ENCODE measurements at regions not wholly inside any gene's neighbourhood (a gene's known extent, or its start where the extent isn't known, plus 50 kb on each side); places are given as distances from the start of the nearest gene placed in this dataset.
"Not testable (repeated sequence)": the region's sequence is repeated elsewhere in the genome, so short reads cannot be mapped to it uniquely, and the experiment has no call there.

- Histone ChIP-seq H3K4me1 (peaks cover 0 to under 1% (median 0%) of the 10 kb centered on the region in 4 donors), H3K4me3 (no peak overlapping the region), H3K36me3 (no peaks in the 10 kb centered on the region), H3K27me3 (peaks cover 0 to 72% (median 0%) of the 10 kb centered on the region in 4 donors), H3K9me3 (no peaks in the 10 kb centered on the region), H3K27ac (replicated peaks in 1 of 4) (no peak overlapping the region)
- TF ChIP-seq POLR2AphosphoS5 (IDR thresholded peaks at IDR 0.05) (no peak), POLR2A (IDR thresholded peaks at IDR 0.05; ENCODE audit: low read depth) (no peak), CTCF (IDR thresholded peaks at IDR 0.05) (no peak), EP300 (IDR thresholded peaks at IDR 0.05) (no peak)
- intact Hi-C loops (cut with DNase I): no loop called here
- no peak for DNase-seq (ENCODE audit: extremely low spot score)
- WGBS: 66% methylated on average over 8 of the region's 10 CpGs
These were observed 91.0 kb downstream of the OLFM1 start for GRCh38 chr9:135178498-135178897.

- Histone ChIP-seq H3K27ac (replicated peaks in 1 of 4) (no peak overlapping the region), H3K9me3 (no peaks in the 10 kb centered on the region), H3K4me3 (no peak overlapping the region), H3K4me1 (peaks cover 0 to 6% (median 4%) of the 10 kb centered on the region in 4 donors), H3K36me3 (no peaks in the 10 kb centered on the region), H3K27me3 (peaks cover 0 to 72% (median 0%) of the 10 kb centered on the region in 4 donors)
- intact Hi-C loops (cut with DNase I): no loop called here
- 67% methylated on average over 10 of the region's 10 CpGs for WGBS
- no peak for DNase-seq (ENCODE audit: extremely low spot score)
- TF ChIP-seq POLR2A (IDR thresholded peaks at IDR 0.05; ENCODE audit: low read depth) (no peak), EP300 (IDR thresholded peaks at IDR 0.05) (no peak), CTCF (IDR thresholded peaks at IDR 0.05) (no peak), POLR2AphosphoS5 (IDR thresholded peaks at IDR 0.05) (no peak)
These were observed 91.6 kb downstream of the OLFM1 start for GRCh38 chr9:135179041-135179440.

- Histone ChIP-seq H3K4me3 (no peak overlapping the region), H3K9me3 (no peaks in the 10 kb centered on the region), H3K4me1 (peaks cover 0 to 15% (median 13%) of the 10 kb centered on the region in 4 donors), H3K27me3 (peaks cover 0 to 72% (median 0%) of the 10 kb centered on the region in 4 donors), H3K36me3 (no peaks in the 10 kb centered on the region), H3K27ac (replicated peaks in 1 of 4) (no peak overlapping the region)
- WGBS: 79% methylated on average over 6 of the region's 9 CpGs
- TF ChIP-seq CTCF (IDR thresholded peaks at IDR 0.05): no peak
- TF ChIP-seq POLR2AphosphoS5 (IDR thresholded peaks at IDR 0.05): no peak
- TF ChIP-seq EP300 (IDR thresholded peaks at IDR 0.05): no peak
- no peak for TF ChIP-seq POLR2A (IDR thresholded peaks at IDR 0.05; ENCODE audit: low read depth)
- DNase-seq (ENCODE audit: extremely low spot score): no peak
- intact Hi-C loops (cut with DNase I): no loop called here
These were observed 92.5 kb downstream of the OLFM1 start for GRCh38 chr9:135179976-135180375.

- intact Hi-C loops (cut with DNase I): no loop called here
- Histone ChIP-seq H3K4me1 (peaks cover 0 to 21% (median 19%) of the 10 kb centered on the region in 4 donors), H3K9me3 (no peaks in the 10 kb centered on the region), H3K27me3 (peaks cover 0 to 72% (median 0%) of the 10 kb centered on the region in 4 donors), H3K4me3 (no peak overlapping the region), H3K36me3 (no peaks in the 10 kb centered on the region), H3K27ac (replicated peaks in 1 of 4) (no peak overlapping the region)
- 100% methylated on average over 3 of the region's 4 CpGs for WGBS
- no peak for DNase-seq (ENCODE audit: extremely low spot score)
- TF ChIP-seq POLR2AphosphoS5 (IDR thresholded peaks at IDR 0.05) (no peak), EP300 (IDR thresholded peaks at IDR 0.05) (no peak), CTCF (IDR thresholded peaks at IDR 0.05) (no peak), POLR2A (IDR thresholded peaks at IDR 0.05; ENCODE audit: low read depth) (no peak)
These were observed 93.1 kb downstream of the OLFM1 start for GRCh38 chr9:135180586-135180985.

GRCh38 chr9:135181336-135181735 is 93.9 kb downstream of the OLFM1 start:
- Histone ChIP-seq H3K9me3 (no peaks in the 10 kb centered on the region), H3K36me3 (no peaks in the 10 kb centered on the region), H3K27ac (replicated peaks in 1 of 4) (no peak overlapping the region), H3K4me3 (no peak overlapping the region), H3K4me1 (peaks cover 3 to 29% (median 26%) of the 10 kb centered on the region in 4 donors), H3K27me3 (peaks cover 0 to 72% (median 0%) of the 10 kb centered on the region in 4 donors)
- intact Hi-C loops (cut with DNase I): no loop called here
- DNase-seq (ENCODE audit: extremely low spot score): no peak
- 85% methylated on average over 11 of the region's 11 CpGs for WGBS
- TF ChIP-seq CTCF (IDR thresholded peaks at IDR 0.05) (no peak), EP300 (IDR thresholded peaks at IDR 0.05) (no peak), POLR2A (IDR thresholded peaks at IDR 0.05; ENCODE audit: low read depth) (no peak), POLR2AphosphoS5 (IDR thresholded peaks at IDR 0.05) (no peak)

GRCh38 chr9:135181841-135182240 is 94.4 kb downstream of the OLFM1 start:
- H3K27ac ChIP-seq (replicated peaks in 1 of 4); H3K9me3 ChIP-seq; H3K4me3 ChIP-seq; DNase-seq (ENCODE audit: extremely low spot score); H3K36me3 ChIP-seq; intact Hi-C loops (cut with DNase I): not testable (repeated sequence)
- H3K27me3 ChIP-seq: peaks cover 0 to 72% (median 2%) of the 10 kb centered on the region in 4 donors
- peaks cover 8 to 34% (median 30%) of the 10 kb centered on the region in 4 donors for H3K4me1 ChIP-seq
- 89% methylated on average over 10 of the region's 10 CpGs for WGBS
